Stimulated activated CD8-positive, alpha-beta memory T cell treated with anti-CD3 and anti-CD28 coated beads, Interleukin-15, amount 100 ng/mL, for 24 hours (primary cell): ENCODE measurements at regions not wholly inside any gene's neighbourhood (a gene's known extent, or its start where the extent isn't known, plus 50 kb on each side); places are given as distances from the start of the nearest gene placed in this dataset.

Source experiments
- DNase-seq: peaks from one replicate; pipeline ENCODE4 v3.0.0-alpha.2; 2020; ENCODE audit warnings: low read depth

DNA sequence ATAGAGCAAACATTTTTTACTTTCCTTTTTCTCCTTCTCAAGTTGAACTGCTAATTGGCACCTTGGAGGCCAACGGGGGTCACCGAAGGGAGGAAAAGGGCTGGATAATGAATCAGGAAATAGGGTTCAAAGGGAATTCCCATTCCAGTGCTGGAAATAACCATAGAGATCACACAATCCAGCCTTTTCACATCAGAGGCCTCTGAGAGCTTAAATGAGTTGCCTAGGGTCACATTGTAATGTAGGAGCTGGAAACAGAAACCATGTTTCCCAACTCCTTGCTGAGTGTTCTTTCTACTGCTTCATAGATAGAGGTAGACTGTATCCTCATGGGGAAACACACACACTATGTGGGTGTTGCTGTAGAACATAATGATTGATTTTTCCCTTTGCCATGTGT lies 60.6 kb upstream of the DDHD1 start:
- DNase-seq: no peak

DNA sequence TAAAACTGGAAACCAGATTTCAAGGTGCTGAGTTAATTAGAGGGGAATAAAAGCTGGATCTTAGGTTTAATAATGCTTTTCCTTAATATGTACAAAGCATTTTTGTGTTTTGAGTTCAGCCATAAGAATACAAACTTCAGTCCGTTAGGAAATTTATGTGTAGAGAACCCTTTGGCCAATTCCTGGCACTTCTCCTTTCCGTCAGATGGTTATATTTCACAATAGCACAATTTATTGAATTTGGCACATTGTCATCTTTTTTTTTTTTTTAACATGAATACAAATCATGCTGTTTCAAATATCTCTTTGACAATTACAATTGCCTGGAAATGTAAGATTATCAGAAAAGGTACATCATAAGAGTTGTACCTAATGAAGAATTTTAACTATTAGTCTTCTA lies 56.2 kb upstream of the DDHD1 start:
- DNase-seq: no peak
